Coronary artery (tissue), 2 donors: ENCODE measurements at regions not wholly inside any gene's neighbourhood (a gene's known extent, or its start where the extent isn't known, plus 50 kb on each side); places are given as distances from the start of the nearest gene placed in this dataset.

Source experiments
- DNase-seq: peaks from one replicate; pipeline ENCODE4 v3.0.0-alpha.2; 2017; ENCODE audit warnings: low spot score
- H3K27ac ChIP-seq, 2 donors: fragments of 200-600 bp; sonication (generic); one replicate each; pipeline ENCODE4 v1.5.1; 2016 to 2019
- H3K4me3 ChIP-seq: fragments of 200-600 bp; sonication (generic); 2 replicates; pipeline ENCODE4 v1.5.1; 2016; ENCODE audit warnings: mild to moderate bottlenecking, moderate library complexity
- CTCF ChIP-seq: fragments of 200-600 bp; sonication (generic); IDR thresholded peaks from one replicate; pipeline ENCODE4 v1.5.1; 2019; ENCODE audit warnings: antibody characterized with exemption

DNA sequence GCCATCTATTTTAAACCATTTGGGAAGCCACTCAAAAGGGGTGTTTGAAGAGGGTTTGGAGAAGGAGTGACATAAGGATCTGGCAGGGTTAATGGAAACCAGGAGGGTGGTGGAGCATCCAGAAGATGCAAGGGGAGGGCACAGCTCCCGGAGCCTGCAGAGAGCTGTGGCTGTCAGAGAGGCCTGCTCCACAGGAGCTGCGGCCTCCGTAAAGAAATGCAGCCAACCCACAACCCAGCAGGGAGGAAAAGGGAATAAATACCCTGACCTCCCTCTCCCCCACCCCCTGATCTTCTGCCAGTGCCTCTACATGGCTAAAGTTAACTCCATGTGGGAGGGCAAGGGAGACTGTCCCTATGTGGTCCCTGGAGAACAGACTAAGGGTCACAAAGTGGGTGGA lies 567.1 kb upstream of the POU3F3 start:
- TF ChIP-seq CTCF, result no peak
- DNase-seq, result no peak
- no peak overlapping the region for H3K4me3 ChIP-seq
- H3K27ac ChIP-seq, result no peak overlapping the region

- Histone ChIP-seq H3K4me3 (no peak overlapping the region), H3K27ac (no peak overlapping the region)
- TF ChIP-seq CTCF, result no peak
- DNase-seq, result no peak
Measured at GRCh38 chr2:104289651-104290565, 564.0 kb upstream of the POU3F3 start.

DNA sequence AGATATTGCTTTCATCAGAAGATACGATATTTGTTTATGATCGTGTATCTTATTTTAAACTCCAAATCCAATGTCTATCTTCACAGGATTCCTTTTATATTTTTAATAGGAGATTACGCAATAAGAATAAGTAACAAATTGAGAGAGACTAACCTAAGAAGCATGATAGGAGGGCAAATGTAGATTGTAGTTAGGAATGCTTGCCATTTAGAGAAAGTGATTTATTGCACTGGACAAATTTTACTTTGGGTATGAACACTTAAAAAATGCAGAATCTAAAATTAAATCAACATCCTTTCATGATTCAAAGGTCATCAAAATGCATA lies 563.4 kb upstream of the POU3F3 start:
- DNase-seq, result no peak
- no peak for TF ChIP-seq CTCF
- Histone ChIP-seq H3K4me3 (no peak overlapping the region), H3K27ac (no peak overlapping the region)

DNA sequence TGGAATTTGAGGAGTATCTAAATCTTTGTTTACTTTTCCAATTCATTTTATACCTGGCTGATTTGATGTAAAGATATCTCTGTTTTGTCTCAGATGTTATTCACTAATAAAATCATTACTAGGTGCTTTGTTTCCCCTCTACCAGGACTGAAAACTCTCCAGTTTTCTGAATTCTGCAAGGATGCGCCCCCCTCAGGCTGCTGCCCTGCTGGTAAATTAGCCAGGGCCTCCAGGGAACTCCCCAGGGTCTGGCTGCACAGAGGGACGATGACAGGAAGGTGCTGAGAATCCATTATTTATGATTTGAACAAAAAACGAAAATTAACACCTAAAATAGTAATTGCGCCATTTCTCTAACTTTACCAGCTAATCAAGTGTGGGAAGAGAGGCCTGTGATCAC lies 541.2 kb upstream of the POU3F3 start:
- Histone ChIP-seq H3K27ac (no peak overlapping the region), H3K4me3 (no peak overlapping the region)
- TF ChIP-seq CTCF, result no peak
- DNase-seq, result no peak

GRCh38 chr2:104318001-104318665 lies 535.8 kb upstream of the POU3F3 start:
- Histone ChIP-seq H3K27ac (no peak overlapping the region), H3K4me3 (no peak overlapping the region)
- no peak for DNase-seq
- TF ChIP-seq CTCF, result no peak

GRCh38 chr2:104321116-104321795 lies 532.7 kb upstream of the POU3F3 start:
- Histone ChIP-seq H3K27ac (no peak overlapping the region), H3K4me3 (no peak overlapping the region)
- TF ChIP-seq CTCF, result no peak
- no peak for DNase-seq
